HEK293T (cell line): ENCODE measurements at regions not wholly inside any gene's neighbourhood (a gene's known extent, or its start where the extent isn't known, plus 50 kb on each side); places are given as distances from the start of the nearest gene placed in this dataset.
"Not testable (repeated sequence)": the region's sequence is repeated elsewhere in the genome, so short reads cannot be mapped to it uniquely, and the experiment has no call there.

Experiments
- FOXA1 ChIP-seq: fragments of 450-650 bp; IDR thresholded peaks from 2 replicates; pipeline ENCODE4 v1.6.1; 2016; ENCODE audit warnings: mild to moderate bottlenecking
- PKNOX1 ChIP-seq: fragments of 450-650 bp; IDR thresholded peaks from 2 replicates; pipeline ENCODE4 v1.6.1; 2016
- SP1 ChIP-seq: fragments of 450-650 bp; IDR thresholded peaks from 2 replicates; pipeline ENCODE4 v1.6.1; 2017

- TF ChIP-seq FOXA1, PKNOX1, SP1: not testable (repeated sequence)
Measured at GRCh38 chr13:91251573-91251972, 95.9 kb upstream of the MIR17HG start.
